ENCODE measurements at regions not wholly inside any gene's neighbourhood (a gene's known extent, or its start where the extent isn't known, plus 50 kb on each side); places are given as distances from the start of the nearest gene placed in this dataset.

GRCh38 chr15:31815411-31816155 lies 214.7 kb upstream of the CHRNA7 start:
- DNase-seq (ENCODE audit: low read depth, low spot score) = no peak

GRCh38 chr15:31822463-31822862 lies 207.9 kb upstream of the CHRNA7 start:
- DNase-seq (ENCODE audit: low read depth, low spot score) = no peak

- no peak for DNase-seq (ENCODE audit: low read depth, low spot score)
Measured at GRCh38 chr15:31824024-31824423, 206.3 kb upstream of the CHRNA7 start.

- no peak for DNase-seq (ENCODE audit: low read depth, low spot score)
Measured at GRCh38 chr15:31828594-31828993, 201.7 kb upstream of the CHRNA7 start.

GRCh38 chr15:31830591-31830990 lies 199.7 kb upstream of the CHRNA7 start:
- no peak for DNase-seq (ENCODE audit: low read depth, low spot score)

GRCh38 chr15:31831596-31831995 lies 198.7 kb upstream of the CHRNA7 start:
- DNase-seq (ENCODE audit: low read depth, low spot score) = no peak

- no peak for DNase-seq (ENCODE audit: low read depth, low spot score)
Measured at GRCh38 chr15:31834654-31835053, 195.7 kb upstream of the CHRNA7 start.

GRCh38 chr15:31839388-31839787 lies 190.9 kb upstream of the CHRNA7 start:
- DNase-seq (ENCODE audit: low read depth, low spot score) = no peak

GRCh38 chr15:31840849-31841476 lies 189.4 kb upstream of the CHRNA7 start:
- DNase-seq (ENCODE audit: low read depth, low spot score) = no peak

- no peak for DNase-seq (ENCODE audit: low read depth, low spot score)
Measured at GRCh38 chr15:31842532-31843195, 187.7 kb upstream of the CHRNA7 start.

- no peak for DNase-seq (ENCODE audit: low read depth, low spot score)
Measured at GRCh38 chr15:31843426-31844055, 186.8 kb upstream of the CHRNA7 start.

- DNase-seq (ENCODE audit: low read depth, low spot score) = no peak
Measured at GRCh38 chr15:31845791-31846190, 184.5 kb upstream of the CHRNA7 start.

GRCh38 chr15:31847961-31848360 lies 182.4 kb upstream of the CHRNA7 start:
- no peak for DNase-seq (ENCODE audit: low read depth, low spot score)

GRCh38 chr15:31848621-31849020 lies 181.7 kb upstream of the CHRNA7 start:
- DNase-seq (ENCODE audit: low read depth, low spot score) = no peak

- no peak for DNase-seq (ENCODE audit: low read depth, low spot score)
Measured at GRCh38 chr15:31852933-31853799, 177.1 kb upstream of the CHRNA7 start.

GRCh38 chr15:31856581-31856980 lies 173.7 kb upstream of the CHRNA7 start:
- DNase-seq (ENCODE audit: low read depth, low spot score) = no peak

GRCh38 chr15:31857194-31857593 lies 173.1 kb upstream of the CHRNA7 start:
- DNase-seq (ENCODE audit: low read depth, low spot score) = no peak

GRCh38 chr15:31858026-31858425 lies 172.3 kb upstream of the CHRNA7 start:
- no peak for DNase-seq (ENCODE audit: low read depth, low spot score)

- no peak for DNase-seq (ENCODE audit: low read depth, low spot score)
Measured at GRCh38 chr15:31866248-31866647, 164.1 kb upstream of the CHRNA7 start.

GRCh38 chr15:31867536-31868442 lies 162.5 kb upstream of the CHRNA7 start:
- no peak for DNase-seq (ENCODE audit: low read depth, low spot score)

Data from pulmonary artery endothelial cell (primary cell).